ENCODE measurements at regions not wholly inside any gene's neighbourhood (a gene's known extent, or its start where the extent isn't known, plus 50 kb on each side); places are given as distances from the start of the nearest gene placed in this dataset.

DNA sequence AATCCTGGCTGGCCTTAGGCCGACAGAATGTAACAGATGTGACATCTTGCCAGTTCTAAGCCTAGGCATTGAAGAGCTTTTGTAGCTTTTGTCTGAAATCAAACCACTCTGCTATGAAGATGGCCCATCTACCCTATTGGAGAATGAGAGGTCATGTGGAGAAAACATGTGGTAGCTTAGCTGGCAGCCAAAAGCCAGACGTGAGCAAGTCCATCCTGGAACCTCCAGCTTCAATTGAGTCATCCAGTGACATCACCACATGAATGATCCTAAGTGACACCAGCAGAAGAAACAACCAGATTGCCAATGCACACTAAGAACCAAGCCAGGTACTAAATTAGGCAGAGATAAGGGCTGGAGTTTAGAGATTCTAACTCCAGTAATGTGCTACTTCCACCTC lies 154.8 kb upstream of the ZFP42 start:
- Histone ChIP-seq H3K4me2 (replicated peaks; ENCODE audit: extremely low read depth, low read length, poor library complexity, severe bottlenecking) (no peak overlapping the region), H3K36me3 (replicated peaks in 1 of 2; ENCODE audit: control insufficient read depth in 1 of 2, insufficient read depth in 2 of 2, low read length in 2 of 2) (no peaks in the 10 kb centered on the region), H3K79me2 (ENCODE audit: insufficient read depth, low read length) (no peaks in the 10 kb centered on the region), H3K4me1 (ENCODE audit: control insufficient read depth in 1 of 2, insufficient read depth in 2 of 2, low read length in 2 of 2) (no peaks in the 10 kb centered on the region), H2AFZ (ENCODE audit: insufficient read depth, low read depth, low read length, poor library complexity, severe bottlenecking) (no peak overlapping the region), H3K27ac (ENCODE audit: low read depth in 1 of 2, low read length in 2 of 2) (no peak overlapping the region), H3K4me3 (replicated peaks in 1 of 3; ENCODE audit: low read depth in 2 of 3, low read length in 3 of 3) (no peak overlapping the region), H3K9me3 (replicated peaks in 1 of 2; ENCODE audit: control insufficient read depth in 1 of 2, insufficient read depth in 1 of 2, low read length in 2 of 2) (peaks cover 0 to 9% of the 10 kb centered on the region in 2 donors), H4K20me1 (ENCODE audit: insufficient read depth, low read length) (no peaks in the 10 kb centered on the region), H3K27me3 (ENCODE audit: control insufficient read depth in 2 of 2, insufficient read depth in 2 of 2, low read length in 2 of 2) (no peaks in the 10 kb centered on the region), H3K9ac (ENCODE audit: insufficient read depth, low read length, poor library complexity, severe bottlenecking) (no peak overlapping the region)
- H3K27me3 Mint-ChIP-seq (ENCODE audit: low read depth in 3 of 3): no peaks in the 10 kb centered on the region
- intact Hi-C loops (cut with micrococcal nuclease): no loop called here
- no peak for DNase-seq
- H3K9me3 Mint-ChIP-seq: peaks cover 0 to 17% (median 6%) of the 10 kb centered on the region in 7 donors
- H3K36me3 Mint-ChIP-seq: no peaks in the 10 kb centered on the region
- WGBS (ENCODE audit: insufficient coverage): 100% methylated on average over 1 of the region's 2 CpGs
- H3K27ac Mint-ChIP-seq: no peak overlapping the region
- no peak overlapping the region for H3K4me3 Mint-ChIP-seq
- TF ChIP-seq, protein P1, sequence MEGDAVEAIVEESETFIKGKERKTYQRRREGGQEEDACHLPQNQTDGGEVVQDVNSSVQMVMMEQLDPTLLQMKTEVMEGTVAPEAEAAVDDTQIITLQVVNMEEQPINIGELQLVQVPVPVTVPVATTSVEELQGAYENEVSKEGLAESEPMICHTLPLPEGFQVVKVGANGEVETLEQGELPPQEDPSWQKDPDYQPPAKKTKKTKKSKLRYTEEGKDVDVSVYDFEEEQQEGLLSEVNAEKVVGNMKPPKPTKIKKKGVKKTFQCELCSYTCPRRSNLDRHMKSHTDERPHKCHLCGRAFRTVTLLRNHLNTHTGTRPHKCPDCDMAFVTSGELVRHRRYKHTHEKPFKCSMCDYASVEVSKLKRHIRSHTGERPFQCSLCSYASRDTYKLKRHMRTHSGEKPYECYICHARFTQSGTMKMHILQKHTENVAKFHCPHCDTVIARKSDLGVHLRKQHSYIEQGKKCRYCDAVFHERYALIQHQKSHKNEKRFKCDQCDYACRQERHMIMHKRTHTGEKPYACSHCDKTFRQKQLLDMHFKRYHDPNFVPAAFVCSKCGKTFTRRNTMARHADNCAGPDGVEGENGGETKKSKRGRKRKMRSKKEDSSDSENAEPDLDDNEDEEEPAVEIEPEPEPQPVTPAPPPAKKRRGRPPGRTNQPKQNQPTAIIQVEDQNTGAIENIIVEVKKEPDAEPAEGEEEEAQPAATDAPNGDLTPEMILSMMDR (IDR thresholded peaks at IDR 0.05): no peak
- no peaks in the 10 kb centered on the region for H3K4me1 Mint-ChIP-seq

DNA sequence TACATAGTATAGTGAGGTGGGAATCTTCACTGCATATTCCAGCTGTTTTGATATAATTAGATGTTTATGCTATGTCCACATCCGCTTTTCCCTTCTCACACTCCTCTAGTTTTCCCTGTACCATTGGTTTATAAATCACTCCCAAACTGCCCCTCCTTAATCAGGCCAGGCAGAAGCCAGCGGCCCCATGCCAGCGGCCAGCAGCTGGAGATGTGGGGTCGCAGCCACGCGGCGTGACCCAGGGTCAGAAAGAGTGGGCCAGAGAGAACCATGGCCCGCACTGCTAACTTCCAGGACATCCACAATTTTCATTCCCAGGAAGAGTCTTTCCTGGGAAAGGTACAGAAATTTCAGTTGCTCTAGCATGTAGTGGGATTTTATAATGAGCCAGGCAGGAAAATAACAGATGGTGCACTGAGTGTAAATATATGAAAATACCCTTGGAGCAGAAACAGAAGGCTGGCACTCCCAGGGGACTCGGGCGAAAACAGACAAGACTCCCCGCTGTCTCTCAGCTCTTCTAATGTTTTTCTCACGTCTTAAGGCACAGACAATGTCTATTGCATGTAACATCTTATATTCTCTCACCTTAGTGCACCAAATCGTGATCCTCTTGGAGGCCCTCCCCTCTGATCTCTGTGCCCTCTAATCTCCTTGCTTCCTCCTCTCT lies 145.9 kb upstream of the ZFP42 start:
- Histone ChIP-seq H3K4me3 (replicated peaks in 1 of 3; ENCODE audit: low read depth in 2 of 3, low read length in 3 of 3) (no peak overlapping the region), H3K4me1 (ENCODE audit: control insufficient read depth in 1 of 2, insufficient read depth in 2 of 2, low read length in 2 of 2) (no peaks in the 10 kb centered on the region), H3K4me2 (replicated peaks; ENCODE audit: extremely low read depth, low read length, poor library complexity, severe bottlenecking) (no peak overlapping the region), H3K36me3 (replicated peaks in 1 of 2; ENCODE audit: control insufficient read depth in 1 of 2, insufficient read depth in 2 of 2, low read length in 2 of 2) (no peaks in the 10 kb centered on the region), H4K20me1 (ENCODE audit: insufficient read depth, low read length) (no peaks in the 10 kb centered on the region), H3K9me3 (replicated peaks in 1 of 2; ENCODE audit: control insufficient read depth in 1 of 2, insufficient read depth in 1 of 2, low read length in 2 of 2) (peaks cover 22 to 25% of the 10 kb centered on the region in 2 donors), H3K27me3 (ENCODE audit: control insufficient read depth in 2 of 2, insufficient read depth in 2 of 2, low read length in 2 of 2) (no peaks in the 10 kb centered on the region), H3K27ac (ENCODE audit: low read depth in 1 of 2, low read length in 2 of 2) (no peak overlapping the region), H3K9ac (ENCODE audit: insufficient read depth, low read length, poor library complexity, severe bottlenecking) (no peak overlapping the region), H3K79me2 (ENCODE audit: insufficient read depth, low read length) (no peaks in the 10 kb centered on the region), H2AFZ (ENCODE audit: insufficient read depth, low read depth, low read length, poor library complexity, severe bottlenecking) (no peak overlapping the region)
- no peak for DNase-seq
- no peak overlapping the region for H3K27ac Mint-ChIP-seq
- no peaks in the 10 kb centered on the region for H3K36me3 Mint-ChIP-seq
- H3K4me3 Mint-ChIP-seq: no peak overlapping the region
- 93% methylated on average over 5 of the region's 13 CpGs for WGBS (ENCODE audit: insufficient coverage)
- intact Hi-C loops (cut with micrococcal nuclease): no loop called here
- peaks cover 8 to 18% (median 14%) of the 10 kb centered on the region in 7 donors for H3K9me3 Mint-ChIP-seq
- TF ChIP-seq, protein P1 (IDR thresholded peaks at IDR 0.05): no peak
- no peaks in the 10 kb centered on the region for H3K4me1 Mint-ChIP-seq
- peaks cover 0 to 1% (median 0%) of the 10 kb centered on the region in 3 donors for H3K27me3 Mint-ChIP-seq (ENCODE audit: low read depth in 3 of 3)
